Hematopoietic multipotent progenitor cell (in vitro differentiated cells): ENCODE measurements at regions not wholly inside any gene's neighbourhood (a gene's known extent, or its start where the extent isn't known, plus 50 kb on each side); places are given as distances from the start of the nearest gene placed in this dataset.

ENCODE experiments used
- DNase-seq, 3 donors: peaks; one replicate each; pipeline ENCODE4 v3.0.0-alpha.2; 2011 to 2015; ENCODE audit warnings: low read depth in 2 of 3, low spot score in 2 of 3

DNA sequence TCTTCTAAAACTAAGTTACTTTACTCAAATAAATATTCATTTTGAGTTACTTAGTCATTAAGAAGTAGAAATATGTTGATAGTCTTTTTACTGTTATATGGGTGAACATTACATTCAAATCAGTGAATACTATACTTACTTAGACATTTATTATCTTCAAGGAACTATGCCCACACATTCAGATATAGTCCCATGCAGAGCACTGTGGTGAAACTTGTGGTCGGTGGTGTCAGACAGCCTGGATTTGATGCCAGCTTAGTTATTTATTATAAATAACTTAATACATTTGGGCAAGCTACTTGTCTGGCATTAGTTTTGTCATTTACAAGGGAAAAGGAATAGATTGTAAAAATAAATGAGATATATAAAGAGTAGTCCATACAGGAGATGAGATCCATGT lies 149.5 kb downstream of the RAP2B start:
- DNase-seq = peak in 1 of 3 donors; percentile 40

DNA sequence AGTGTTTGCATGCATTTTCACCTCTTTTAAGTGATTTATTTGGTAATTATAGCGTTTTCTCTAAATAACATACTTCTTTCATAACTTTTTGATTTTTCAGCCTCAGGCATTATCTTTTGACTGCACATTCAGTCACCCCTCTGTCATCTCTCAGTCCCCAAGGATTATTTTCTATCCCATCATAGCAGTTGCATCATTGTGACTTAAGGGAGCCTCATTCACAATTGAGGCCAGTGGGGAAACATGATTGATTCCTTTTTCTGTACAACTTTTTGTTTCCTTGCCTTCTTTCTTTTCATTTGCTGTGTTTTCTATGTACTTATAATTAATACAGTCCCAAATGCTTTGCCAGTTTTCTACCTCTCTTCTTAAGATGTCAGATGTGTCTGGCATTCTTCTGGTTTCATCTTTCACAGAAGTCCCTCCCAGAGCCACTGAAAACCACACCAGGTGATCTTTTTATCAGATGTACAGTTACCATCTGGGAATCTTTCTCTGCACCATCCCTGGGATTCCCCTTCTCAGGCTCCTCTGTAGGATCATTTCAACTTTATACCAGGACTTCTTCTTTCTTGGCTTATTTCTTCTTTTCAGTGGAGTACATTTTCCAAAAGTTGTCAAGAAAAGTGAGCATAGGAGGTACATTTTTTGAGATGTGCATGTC lies 151.4 kb downstream of the RAP2B start:
- DNase-seq = no peak

DNA sequence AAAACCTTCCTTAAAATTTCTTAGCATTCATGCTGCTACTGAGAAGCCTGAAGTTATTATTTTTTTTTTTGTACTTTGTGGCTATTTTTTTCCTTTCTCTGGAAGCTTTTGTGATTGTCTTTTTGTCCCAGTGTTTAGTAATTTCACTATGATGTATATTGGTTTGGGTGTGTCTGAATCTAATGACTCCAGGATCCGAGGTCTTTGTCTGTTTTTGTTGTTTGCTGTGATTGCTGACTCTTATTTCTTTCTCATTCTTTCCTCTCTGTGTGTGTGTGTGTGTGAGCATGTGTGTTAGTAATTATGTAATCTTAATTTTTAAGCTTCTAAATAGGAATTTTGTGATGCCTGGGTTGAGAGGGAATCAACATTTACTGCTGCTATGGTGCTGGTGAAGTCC lies 152.0 kb downstream of the RAP2B start:
- no peak for DNase-seq

DNA sequence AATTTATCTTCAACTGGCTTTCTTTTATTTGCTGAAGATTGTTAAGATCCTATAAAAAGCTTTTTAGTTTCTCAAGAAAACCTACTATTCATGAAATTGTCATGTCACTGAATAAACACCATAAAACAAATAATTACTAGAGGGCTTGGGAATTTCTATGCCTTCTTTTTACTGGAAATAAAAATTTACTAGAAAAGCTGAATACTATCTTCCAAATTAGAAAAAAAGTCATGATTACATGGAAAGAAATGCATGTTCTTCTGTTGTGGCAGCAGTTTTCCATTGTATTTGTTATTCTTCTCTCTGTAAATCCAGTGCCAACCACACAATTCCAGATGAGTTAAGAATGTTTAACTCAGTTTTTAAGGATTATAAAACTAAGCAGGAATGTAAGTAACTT lies 153.8 kb downstream of the RAP2B start:
- DNase-seq = no peak

DNA sequence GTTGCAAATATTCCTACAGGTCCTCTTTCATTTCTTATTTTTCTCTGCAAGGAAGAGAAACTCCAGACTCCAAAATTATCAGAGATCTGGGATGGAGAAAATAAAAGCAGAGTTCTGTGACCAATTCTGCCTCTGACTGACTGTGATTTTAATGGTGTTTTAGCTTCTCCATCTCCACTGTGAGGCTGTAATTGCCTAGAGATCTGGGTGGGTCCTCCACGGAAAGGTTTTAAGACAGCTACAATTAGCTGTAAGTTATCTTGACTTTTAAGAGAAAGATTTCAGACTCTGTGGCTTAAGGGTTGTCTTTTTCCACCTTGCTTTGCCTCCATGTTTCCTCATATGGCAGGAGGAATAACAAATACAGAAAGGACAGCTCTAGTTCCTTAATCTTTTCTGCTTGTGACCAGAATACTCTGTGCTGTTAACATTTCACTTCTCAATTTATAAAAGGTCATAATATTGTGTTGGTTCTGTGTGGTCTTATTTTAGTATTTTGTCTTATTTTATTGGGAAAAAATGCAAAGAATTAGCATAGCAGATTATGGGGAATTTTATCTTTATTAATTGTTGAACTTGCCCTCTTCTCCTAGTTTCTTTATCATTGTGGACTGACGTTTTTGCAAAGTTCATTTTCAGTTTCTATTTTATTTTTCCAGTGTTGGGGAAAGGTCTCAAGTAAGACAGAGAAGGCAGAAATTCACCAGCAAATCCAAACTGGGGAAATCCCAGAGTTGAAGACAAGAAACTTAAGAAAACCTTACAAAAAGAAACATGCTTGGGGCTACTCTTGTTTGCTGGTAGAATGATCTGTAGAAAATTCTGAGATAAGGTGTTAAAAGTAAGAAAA lies 157.9 kb downstream of the RAP2B start:
- no peak for DNase-seq

DNA sequence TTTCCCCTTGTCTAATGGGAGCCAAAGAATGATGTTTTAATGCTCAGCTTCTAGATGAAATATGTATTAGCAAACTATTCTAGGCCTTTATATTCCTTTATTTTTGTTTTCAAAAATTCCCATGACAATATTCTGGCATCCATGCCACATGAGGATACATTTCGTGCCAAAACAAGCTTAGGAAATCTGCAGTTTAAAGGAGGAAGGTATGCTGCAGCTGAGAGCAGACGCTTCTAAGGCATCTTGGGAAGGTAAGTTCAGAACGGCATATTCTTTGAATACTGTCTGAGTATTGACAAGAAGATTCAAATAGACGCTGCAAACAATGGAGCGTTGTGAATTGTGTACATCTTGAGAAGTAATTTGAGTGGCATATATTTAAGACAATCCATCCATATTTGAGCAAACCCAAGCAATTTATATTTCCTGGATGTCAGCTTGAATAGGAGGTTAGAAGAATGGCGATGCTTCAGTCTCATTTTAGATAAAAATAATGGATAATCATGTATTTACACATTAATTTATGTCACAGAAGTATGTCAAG lies 158.6 kb downstream of the RAP2B start:
- no peak for DNase-seq

DNA sequence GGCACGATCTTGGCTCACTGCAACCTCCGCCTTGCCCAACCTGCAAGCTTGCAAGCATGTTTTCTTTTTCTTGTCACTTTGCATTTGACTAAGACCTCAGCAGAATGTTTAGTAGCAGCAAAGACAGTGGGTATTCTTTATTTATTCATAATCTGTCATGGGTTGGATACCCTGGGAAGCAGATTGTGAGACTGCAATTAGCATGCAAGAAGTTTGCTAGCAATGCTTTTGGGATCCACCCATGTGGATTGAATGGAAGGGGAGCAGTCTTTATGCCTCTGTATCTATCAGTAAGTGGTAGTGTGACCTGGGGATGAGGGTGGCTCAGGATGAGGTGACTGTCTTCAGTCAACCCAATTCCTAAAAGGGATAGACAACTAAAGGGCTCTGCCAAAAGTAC lies 166.7 kb downstream of the RAP2B start:
- no peak for DNase-seq

DNA sequence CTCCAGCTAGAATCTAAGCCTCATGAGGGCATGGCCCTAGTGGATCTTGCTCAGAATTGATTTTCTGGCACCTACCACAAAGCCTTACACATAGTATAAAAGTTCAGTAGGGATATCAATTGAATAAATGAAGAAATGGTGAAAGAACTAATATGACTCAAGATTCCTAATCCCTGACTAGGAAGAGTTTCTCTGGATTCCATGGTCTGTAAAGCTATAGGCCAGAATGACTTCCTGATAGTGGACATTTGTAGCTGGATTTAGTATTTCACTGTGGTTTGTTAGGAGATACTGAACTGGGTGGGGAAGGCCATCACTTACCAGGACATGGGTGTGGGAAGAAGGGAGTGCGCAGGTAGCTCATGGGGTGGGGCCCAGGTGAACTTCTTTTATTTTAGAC lies 168.9 kb downstream of the RAP2B start:
- no peak for DNase-seq

DNA sequence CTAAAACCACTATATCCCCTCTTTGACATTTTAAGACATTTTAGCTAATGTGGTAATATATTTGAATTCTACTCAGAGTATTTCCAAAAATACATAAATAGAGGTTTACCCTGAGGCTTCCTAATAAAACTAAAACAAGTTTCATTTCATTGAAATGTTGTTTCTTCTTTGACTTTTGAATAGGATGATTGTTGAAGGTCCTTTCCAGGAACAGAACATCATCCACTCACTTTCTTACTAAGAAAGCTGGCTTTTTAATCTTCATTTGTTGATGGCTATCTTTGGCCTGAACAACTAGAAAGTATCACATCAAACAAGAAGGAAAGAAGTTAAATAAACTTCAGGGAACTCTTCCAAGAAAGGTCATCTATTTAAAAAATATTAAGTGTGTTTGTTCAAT lies 169.7 kb downstream of the RAP2B start:
- DNase-seq = no peak

DNA sequence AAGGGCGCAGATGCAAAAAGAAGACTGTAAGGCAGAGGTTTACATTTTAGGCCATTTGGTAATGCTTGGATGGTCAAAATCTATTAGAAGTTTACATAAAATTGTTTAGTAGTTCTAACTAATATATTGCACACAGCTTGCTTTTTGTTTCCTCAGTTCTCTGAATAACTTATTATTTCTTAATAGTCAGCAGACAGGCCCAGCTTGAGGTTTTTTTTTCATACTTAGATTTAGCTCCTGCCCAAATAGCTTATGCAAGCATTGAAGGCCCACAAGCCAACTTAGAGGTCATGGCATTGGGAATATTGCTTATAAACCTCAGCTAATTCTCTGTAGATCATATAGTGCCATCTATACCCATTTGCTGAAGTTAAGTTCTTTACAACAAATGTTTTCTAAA lies 172.5 kb downstream of the RAP2B start:
- DNase-seq = no peak

DNA sequence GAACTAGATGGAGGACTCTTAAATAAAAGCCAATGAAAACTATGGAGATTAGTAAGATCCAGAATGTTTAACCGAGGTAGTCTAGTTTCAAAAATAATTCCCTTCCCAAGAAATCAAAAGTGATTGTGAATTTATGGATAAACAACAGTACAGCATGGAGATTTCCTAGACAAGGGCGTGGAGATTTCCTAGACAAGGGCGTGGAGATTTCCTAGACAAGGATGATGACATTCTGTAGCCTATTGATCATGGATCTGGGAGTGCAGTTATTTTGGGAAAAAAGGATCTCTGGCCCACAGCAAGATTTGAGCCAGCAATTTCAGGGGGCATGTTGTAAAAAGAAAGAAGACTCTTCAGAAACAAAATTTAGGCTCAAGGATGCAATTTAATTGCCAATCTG lies 175.3 kb downstream of the RAP2B start:
- no peak for DNase-seq

DNA sequence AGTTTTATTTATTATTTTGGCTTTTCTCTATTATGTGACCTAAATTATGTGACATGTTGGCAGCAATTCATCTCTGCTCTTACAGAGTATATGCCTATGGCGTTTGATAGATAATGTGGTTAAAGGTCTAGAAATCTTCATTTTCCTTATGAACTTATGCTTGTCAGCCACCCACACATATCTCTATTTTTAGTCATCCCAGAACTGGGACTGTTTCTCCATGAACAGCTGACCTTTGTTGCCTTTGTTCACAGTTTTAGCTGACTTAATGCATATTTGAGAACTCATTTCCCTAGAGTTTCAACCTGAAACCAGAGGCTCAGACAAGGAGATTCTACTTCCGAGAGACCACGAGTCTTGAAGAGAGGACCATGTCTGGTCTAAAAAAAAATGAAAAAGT lies 176.5 kb downstream of the RAP2B start:
- no peak for DNase-seq

DNA sequence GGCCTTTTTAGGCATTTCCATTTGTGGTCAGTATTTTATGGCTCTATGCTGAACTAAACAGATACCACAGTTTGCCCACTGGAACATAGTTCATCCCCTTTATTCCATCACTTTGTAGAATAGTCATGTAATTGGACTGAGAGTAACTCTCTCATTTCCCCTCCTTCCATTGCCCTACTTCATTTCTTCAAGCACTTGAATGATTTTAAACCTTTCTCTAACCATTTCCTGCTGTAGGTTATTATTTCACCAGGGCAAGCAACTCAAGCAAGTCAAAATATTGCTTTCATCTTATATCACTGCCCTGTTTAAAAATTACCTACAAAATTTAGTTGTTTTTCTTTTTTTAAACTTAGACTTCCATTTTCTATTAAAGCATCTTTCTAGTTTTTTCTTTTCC lies 177.0 kb downstream of the RAP2B start:
- DNase-seq = no peak

DNA sequence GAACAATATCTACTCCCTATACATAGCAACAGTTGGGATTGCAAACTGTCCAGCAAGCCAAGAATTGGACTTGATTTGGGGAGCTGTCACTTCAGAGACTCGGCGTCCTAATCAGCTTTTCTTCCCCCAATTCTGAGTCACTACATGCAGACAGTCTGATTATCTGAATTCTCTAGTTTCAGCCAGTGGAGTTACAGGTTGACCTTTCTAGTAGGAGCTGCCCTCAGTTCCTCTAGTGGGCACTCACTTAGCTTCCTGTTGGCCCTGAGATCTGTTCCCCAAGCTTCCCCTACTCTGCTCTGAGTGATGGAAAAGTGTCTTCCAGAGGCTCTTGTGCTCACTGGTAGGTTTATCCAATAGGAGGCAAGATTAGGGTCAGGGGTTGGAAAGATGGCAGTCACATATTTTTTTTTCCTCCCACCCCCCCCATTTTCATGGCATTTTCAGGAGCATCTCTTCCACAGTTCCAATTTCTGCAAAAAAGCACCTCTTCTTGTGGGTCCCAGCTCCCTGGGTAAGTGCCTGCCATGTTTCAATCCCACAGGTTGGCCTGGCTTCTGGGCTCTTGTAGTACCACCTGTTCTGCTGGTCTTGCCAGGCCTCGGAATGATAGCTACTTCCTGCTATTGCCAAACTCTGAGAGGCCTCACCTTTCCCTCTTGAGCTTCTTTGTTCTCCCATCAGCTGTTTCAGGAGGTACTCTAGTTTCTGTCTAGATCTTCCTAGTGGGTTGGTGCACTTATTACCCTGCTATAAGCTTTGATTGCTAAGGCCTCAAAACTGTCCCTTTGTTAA lies 182.2 kb downstream of the RAP2B start:
- DNase-seq = no peak

DNA sequence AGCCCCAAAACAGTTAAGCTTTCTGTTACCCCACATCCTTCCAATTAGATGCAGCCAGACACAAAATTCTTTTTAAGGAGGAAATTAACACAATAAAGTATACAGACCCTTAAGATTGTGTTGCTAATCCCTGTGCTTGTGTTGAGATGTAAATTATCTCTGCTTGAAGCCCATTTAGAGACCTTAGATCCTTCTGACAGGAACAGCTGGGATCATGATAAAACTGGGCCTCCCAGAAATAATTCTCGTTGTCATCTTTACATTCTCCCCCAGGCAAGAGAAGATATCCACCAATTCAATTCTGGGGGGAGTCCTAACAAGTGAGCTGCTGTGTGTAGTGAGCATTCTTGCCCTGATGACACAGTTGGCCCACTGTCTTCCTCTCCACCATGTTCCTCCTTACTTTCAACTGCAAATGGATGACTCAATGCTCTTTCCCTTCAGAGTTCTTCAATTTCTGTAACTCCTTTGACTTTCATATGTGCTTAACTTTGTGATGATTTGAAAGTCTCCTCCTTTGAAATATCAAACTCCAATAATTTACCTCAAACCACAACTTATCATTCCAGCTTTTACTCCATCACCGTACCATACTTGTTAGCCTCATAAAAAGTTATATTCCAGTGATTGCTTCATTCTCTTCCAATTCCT lies 186.6 kb downstream of the RAP2B start:
- no peak for DNase-seq

DNA sequence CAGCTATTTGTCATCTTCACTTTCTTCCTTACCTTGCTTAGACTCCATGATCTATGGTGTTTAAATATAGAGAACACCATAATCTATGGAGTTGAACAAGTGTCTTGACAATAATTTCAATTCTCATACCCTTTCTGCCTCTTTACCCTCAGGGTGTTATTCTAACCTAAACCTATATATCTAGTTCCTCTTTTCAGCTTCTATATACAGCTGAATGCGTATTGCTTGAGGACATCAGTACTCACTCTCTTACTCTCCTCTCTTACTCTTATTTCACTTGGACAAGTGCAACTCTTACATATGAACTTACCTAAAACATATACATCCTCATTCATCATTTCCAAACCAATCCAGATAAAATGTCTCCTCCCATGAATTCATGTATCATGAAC lies 187.1 kb downstream of the RAP2B start:
- DNase-seq = no peak

DNA sequence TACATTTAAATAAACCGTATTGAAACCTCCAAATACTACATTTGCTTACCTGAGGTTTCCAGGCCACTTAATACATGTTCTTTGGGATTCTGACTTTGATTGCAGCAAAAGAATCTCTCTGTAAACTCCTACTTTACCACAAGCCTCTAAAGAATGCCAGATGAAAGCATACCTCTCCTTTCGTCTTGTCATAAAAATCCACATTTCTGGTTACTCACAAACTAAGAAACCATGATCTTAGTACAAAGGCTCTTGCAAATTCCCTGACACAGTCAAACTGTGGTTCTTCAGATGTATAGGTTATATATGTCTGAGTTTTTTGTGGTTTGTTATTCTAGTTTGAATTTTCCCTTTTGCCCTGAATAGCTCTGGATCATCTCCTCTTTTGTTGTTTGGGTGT lies 188.4 kb downstream of the RAP2B start:
- DNase-seq = no peak

DNA sequence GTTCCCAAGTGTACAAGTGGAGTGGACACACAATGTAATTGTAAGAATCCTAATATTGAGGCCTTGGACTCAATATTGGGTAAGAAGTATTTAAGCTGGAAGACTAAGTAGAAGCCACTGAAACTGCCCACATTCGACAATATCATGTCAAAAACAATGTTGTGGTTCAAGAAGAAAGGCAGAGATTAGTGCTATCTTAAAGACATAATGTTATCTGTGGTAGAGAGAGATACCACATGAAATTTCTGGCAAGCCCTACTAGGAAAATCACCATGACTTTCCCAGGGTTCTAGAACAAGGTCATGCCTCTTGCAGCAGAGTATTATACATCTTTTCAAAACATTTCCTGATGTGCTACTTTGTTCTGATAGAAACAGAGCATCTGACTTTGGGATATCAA lies 192.6 kb downstream of the RAP2B start:
- no peak for DNase-seq

DNA sequence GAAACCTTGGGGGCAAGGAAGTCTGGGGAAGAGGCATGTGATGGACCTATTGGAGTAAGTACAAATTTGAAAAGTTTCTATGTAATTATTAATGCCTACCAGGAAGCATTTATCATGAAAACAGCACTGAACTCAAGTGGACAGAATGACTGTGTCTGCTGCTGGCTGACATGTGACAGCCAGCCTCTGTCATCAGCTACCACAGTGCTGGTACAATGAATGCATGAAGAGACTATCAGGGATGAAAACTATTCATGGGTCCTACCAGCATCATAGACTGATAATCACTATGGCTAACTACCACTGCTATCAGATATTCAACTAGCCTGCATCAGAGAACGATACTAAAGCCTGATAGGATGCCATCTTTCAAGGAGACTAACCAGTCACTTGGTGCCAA lies 193.5 kb downstream of the RAP2B start:
- DNase-seq = no peak

DNA sequence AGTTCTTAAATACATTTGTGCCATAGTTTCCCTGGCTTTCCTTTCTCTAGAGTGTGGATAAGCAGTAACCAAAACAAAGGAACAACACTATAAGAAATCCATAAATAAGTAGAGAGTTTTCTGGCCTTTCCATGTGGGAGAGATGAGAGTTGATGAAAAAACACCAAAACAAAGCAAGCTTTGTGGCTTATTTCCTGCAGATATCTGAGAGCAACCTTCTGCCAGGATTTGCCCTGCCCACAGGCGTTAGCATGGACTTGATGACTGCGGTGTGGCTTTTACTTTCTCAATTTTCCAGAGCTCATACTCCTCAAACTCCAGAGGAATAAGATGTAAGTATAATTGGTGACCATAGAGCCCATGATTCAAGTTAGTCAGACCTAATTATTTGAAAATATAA lies 194.9 kb downstream of the RAP2B start:
- no peak for DNase-seq

DNA sequence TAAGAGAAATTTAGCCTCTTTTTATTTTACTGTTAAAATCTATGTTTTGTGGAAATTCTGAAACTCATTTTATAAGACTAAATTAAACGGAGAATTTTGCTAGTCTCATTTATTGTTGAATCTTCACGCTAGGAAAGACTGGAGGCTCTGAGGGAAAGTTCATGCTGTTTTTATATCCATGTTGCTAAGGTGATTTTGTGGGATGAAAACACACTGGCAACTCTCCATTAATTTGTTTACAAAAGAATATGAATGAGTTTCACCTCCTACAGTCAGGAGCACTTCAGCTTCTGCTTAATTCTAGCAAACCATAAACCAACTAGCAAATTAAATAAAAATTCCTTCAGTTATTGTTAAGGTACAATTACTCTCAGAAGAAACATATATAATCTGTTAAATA lies 195.4 kb downstream of the RAP2B start:
- no peak for DNase-seq
